Medulla oblongata (tissue), 1 donor: ENCODE measurements at regions not wholly inside any gene's neighbourhood (a gene's known extent, or its start where the extent isn't known, plus 50 kb on each side); places are given as distances from the start of the nearest gene placed in this dataset.

Source experiments
- DNase-seq: peaks from one replicate; pipeline ENCODE4 v3.0.0-alpha.2; 2015; ENCODE audit errors: extremely low spot score

- no peak for DNase-seq
Measured at GRCh38 chr2:134770702-134771101, 51.9 kb upstream of the TMEM163 start.

GRCh38 chr2:134771313-134771801, 52.6 kb upstream of the TMEM163 start:
- DNase-seq = no peak

- DNase-seq = no peak
Measured at GRCh38 chr2:134772493-134773169, 53.8 kb upstream of the TMEM163 start.

- peak; percentile 22 for DNase-seq
Measured at GRCh38 chr2:134773335-134773734, 54.5 kb upstream of the TMEM163 start.

GRCh38 chr2:134773759-134774742, 55.3 kb upstream of the TMEM163 start:
- no peak for DNase-seq

- no peak for DNase-seq
Measured at GRCh38 chr2:134774786-134775641, 56.2 kb upstream of the TMEM163 start.

- DNase-seq = no peak
Measured at GRCh38 chr2:134776836-134777235, 58.0 kb upstream of the TMEM163 start.

- no peak for DNase-seq
Measured at GRCh38 chr2:134777593-134777992, 58.8 kb upstream of the TMEM163 start.

GRCh38 chr2:134778372-134778771, 59.6 kb upstream of the TMEM163 start:
- DNase-seq = no peak

GRCh38 chr2:134780972-134781371, 57.4 kb upstream of the ACMSD start:
- DNase-seq = no peak

GRCh38 chr2:134782107-134782506, 56.3 kb upstream of the ACMSD start:
- DNase-seq = peak; percentile 26

GRCh38 chr2:134782792-134783191, 55.6 kb upstream of the ACMSD start:
- peak; percentile 38 for DNase-seq

- DNase-seq = peak; percentile 75
Measured at GRCh38 chr2:134783912-134784311, 54.5 kb upstream of the ACMSD start.

- no peak for DNase-seq
Measured at GRCh38 chr2:134785659-134786430, 52.6 kb upstream of the ACMSD start.

- no peak for DNase-seq
Measured at GRCh38 chr2:134788417-134788816, 50.0 kb upstream of the ACMSD start.
